Heart right ventricle (tissue), 16 donors: ENCODE measurements at regions not wholly inside any gene's neighbourhood (a gene's known extent, or its start where the extent isn't known, plus 50 kb on each side); places are given as distances from the start of the nearest gene placed in this dataset.

Experiments
- ATAC-seq, 8 donors: fragments of 200-7000 bp; cut with Tn5 transposase; one replicate each; pipeline ENCODE4 v1.9.1; 2020; ENCODE audit warnings: mild to moderate bottlenecking in 8 of 8, moderate library complexity in 8 of 8, moderate number of reproducible peaks in 1 of 8
- DNase-seq, 2 donors: peaks; one replicate each; pipeline ENCODE4 v3.0.0-alpha.2; 2020
- H3K27ac ChIP-seq, 10 donors: fragments of 200-600 bp; sonication (generic) in 2 of 10; one replicate each; pipeline versions ENCODE4 v1.5.0 to v1.8.0; 2020 to 2022; ENCODE audit warnings: mild to moderate bottlenecking in 3 of 10
- H3K27me3 ChIP-seq, 7 donors: fragments of 200-600 bp; one replicate each; pipeline ENCODE4 v1.8.0; 2021 to 2022; ENCODE audit warnings: mild to moderate bottlenecking in 2 of 7
- H3K36me3 ChIP-seq, 9 donors: fragments of 200-600 bp; sonication (generic) in 1 of 9; one replicate each; pipeline versions ENCODE4 v1.5.0 to v1.8.0; 2020 to 2022; ENCODE audit warnings: mild to moderate bottlenecking in 2 of 9
- H3K4me1 ChIP-seq, 9 donors: fragments of 200-600 bp; sonication (generic) in 1 of 9; one replicate each; pipeline versions ENCODE4 v1.5.0 to v1.8.0; 2020 to 2022; ENCODE audit warnings: mild to moderate bottlenecking in 4 of 9
- H3K4me3 ChIP-seq, 10 donors: fragments of 200-600 bp; sonication (generic) in 2 of 10; one replicate each; pipeline versions ENCODE4 v1.5.0 to v1.8.0; 2020 to 2022; ENCODE audit warnings: mild to moderate bottlenecking in 7 of 10, moderate library complexity in 2 of 10
- H3K9me3 ChIP-seq, 11 donors: fragments of 200-600 bp in 10 of 11; sonication (generic) in 2 of 11; one replicate each; pipeline versions ENCODE4 v1.5.0 to v1.8.0; 2013 to 2022; ENCODE audit warnings: mild to moderate bottlenecking in 2 of 11, control low read depth in 1 of 11, moderate library complexity in 1 of 11
- CTCF ChIP-seq, 9 donors: fragments of 200-600 bp; sonication (generic) in 2 of 9; IDR thresholded peaks; one replicate each; pipeline versions ENCODE4 v1.5.0 to v1.8.0; 2021 to 2022; ENCODE audit warnings: antibody characterized with exemption in 9 of 9, mild to moderate bottlenecking in 5 of 9, moderate library complexity in 1 of 9
- WGBS, 2 donors: extraction: QIAGEN DNeasy Blood & Tissue Kit; methylation state at CpG; one replicate each; pipeline ENCODE4 v1.1.7; 2013; ENCODE audit warnings: inconsistent platforms in 1 of 2; 5-methylcytosine and 5-hydroxymethylcytosine counted together
- intact Hi-C, 10 donors: fragments of 100-400 bp; cut with DNase I; formaldehyde crosslinking; loops; one replicate each; pipeline versions ENCODE4 v1.11.1 to v1.14.2; 2022
- donor health status: Arrhythmogenic right ventricular cardiomyopathy.
- donor health status: ischemic (EF 13 %, LVEDD 7.1; RV severe dilation, severe dysfunction).
- donor health status: healthy with polysubstance abuse.
- donor health status: DM: no; HTN: yes; CAD: no.
- donor health status: DM: no; HTN: no; CAD: no.
- donor health status: ischemic (EF 25% LVEDD 6.9; RV normal size, moderate dysfunction).
- donor health status: ischemic (EF 25% LVEDD 5.7; RV mildly dilated, moderate dysfunction).
- donor health status: healthy.
- donor health status: DM: yes; HTN: yes; CAD: no.
- donor health status: Ischemic cardiomyopathy.
- donor health status: ischemic (EF 35%, LVEDD 5.7; RV mildly dilated, moderate dysfunction).
- donor health status: nonischemic (EF 11% LVEDD 7.7; RV severe dilation, severe dysfunction).
- donor health status: DM: yes; HTN: yes; CAD: no.
- donor health status: PGD.
- donor health status: ischemic (EF 29% LVEDD 5.4; RV normal size, mild dysfunction).
- donor health status: nonischemic (EF 23%, LVEDD 6.1; RV moderate dilation, normal function).

- H3K4me3 ChIP-seq: no peak overlapping the region
- DNase-seq (no peak), ATAC-seq (no peak)
- no peaks in the 10 kb centered on the region for H3K4me1 ChIP-seq
- H3K27ac ChIP-seq: no peak overlapping the region
- no peaks in the 10 kb centered on the region for H3K9me3 ChIP-seq
- H3K27me3 ChIP-seq: no peaks in the 10 kb centered on the region
- no peak for TF ChIP-seq CTCF (IDR thresholded peaks at IDR 0.05)
- intact Hi-C loops: no loop called here
- H3K36me3 ChIP-seq: no peaks in the 10 kb centered on the region
These were observed 2020.8 kb upstream of the ADGRL3 start for GRCh38 chr4:59179372-59179771.

- Histone ChIP-seq H3K36me3 (no peaks in the 10 kb centered on the region), H3K27me3 (no peaks in the 10 kb centered on the region), H3K4me3 (no peak overlapping the region), H3K9me3 (no peaks in the 10 kb centered on the region), H3K27ac (no peak overlapping the region), H3K4me1 (no peaks in the 10 kb centered on the region)
- no peak for TF ChIP-seq CTCF (IDR thresholded peaks at IDR 0.05)
- ATAC-seq (no peak), DNase-seq (no peak)
- 72 to 76% methylated on average over 11 of the region's 11 CpGs for WGBS, 2 donors
- intact Hi-C loops: no loop called here
These were observed 2020.0 kb upstream of the ADGRL3 start for GRCh38 chr4:59180161-59180560.

- ATAC-seq: no peak
These were observed 2019.2 kb upstream of the ADGRL3 start for GRCh38 chr4:59180969-59181368.

GRCh38 chr4:59195839-59196238, 2004.3 kb upstream of the ADGRL3 start:
- intact Hi-C loops: no loop called here
- no peaks in the 10 kb centered on the region for H3K9me3 ChIP-seq
- peak in 1 of 8 donors; percentile 18 for ATAC-seq
- H3K36me3 ChIP-seq: no peaks in the 10 kb centered on the region
- H3K27ac ChIP-seq: no peak overlapping the region
- peaks cover 0 to 12% (median 2%) of the 10 kb centered on the region in 9 donors for H3K4me1 ChIP-seq
- no peak overlapping the region for H3K4me3 ChIP-seq
- TF ChIP-seq CTCF (IDR thresholded peaks at IDR 0.05): no peak
- no peak for DNase-seq
- 7 to 12% methylated on average over 2 of the region's 2 CpGs for WGBS, 2 donors
- H3K27me3 ChIP-seq: no peaks in the 10 kb centered on the region

More at GRCh38 chr4:59180969-59181368, 2019.2 kb upstream of the ADGRL3 start:
- intact Hi-C loops: no loop called here
- TF ChIP-seq CTCF (IDR thresholded peaks at IDR 0.05): no peak
- Histone ChIP-seq H3K4me3 (no peak overlapping the region), H3K4me1 (no peaks in the 10 kb centered on the region), H3K27ac (no peak overlapping the region), H3K27me3 (no peaks in the 10 kb centered on the region), H3K36me3 (no peaks in the 10 kb centered on the region), H3K9me3 (no peaks in the 10 kb centered on the region)
- no peak for DNase-seq

GRCh38 chr4:59200992-59201391, 1999.1 kb upstream of the ADGRL3 start:
- no peaks in the 10 kb centered on the region for H3K27me3 ChIP-seq
- H3K27ac ChIP-seq: no peak overlapping the region
- H3K36me3 ChIP-seq: no peaks in the 10 kb centered on the region
- ATAC-seq (peak in 4 of 8 donors; percentile 34 to 73 (median 60)), DNase-seq (no peak)
- 61 to 67% methylated on average over 2 of the region's 2 CpGs for WGBS, 2 donors
- intact Hi-C loops: no loop called here
- peaks cover 0 to 7% (median 0%) of the 10 kb centered on the region in 11 donors for H3K9me3 ChIP-seq
- no peak for TF ChIP-seq CTCF (IDR thresholded peaks at IDR 0.05)
- H3K4me3 ChIP-seq: no peak overlapping the region
- peaks cover 0 to 12% (median 5%) of the 10 kb centered on the region in 9 donors for H3K4me1 ChIP-seq
